ENCODE measurements at regions not wholly inside any gene's neighbourhood (a gene's known extent, or its start where the extent isn't known, plus 50 kb on each side); places are given as distances from the start of the nearest gene placed in this dataset.

GRCh38 chr10:44647473-44647872 lies 262.6 kb upstream of the CXCL12 start:
- H3K4me1 ChIP-seq = no peaks in the 10 kb centered on the region
- 75% methylated on average over 1 of the region's 2 CpGs; no CpG with 5 or more reads in 1 of the 2 donors for WGBS, 2 donors
- no peaks in the 10 kb centered on the region for H3K9me3 ChIP-seq
- TF ChIP-seq POLR2A (IDR thresholded peaks at IDR 0.05) (no peak), CTCF (IDR thresholded peaks at IDR 0.05) (no peak)
- H3K27ac ChIP-seq = no peak overlapping the region
- H3K36me3 ChIP-seq = no peaks in the 10 kb centered on the region
- DNase-seq = no peak
- H3K4me3 ChIP-seq = no peak overlapping the region
- no peaks in the 10 kb centered on the region for H3K27me3 ChIP-seq
- intact Hi-C loops (cut with DNase I) = no loop called here

- 47 to 60% methylated on average over 8 to 10 of the region's 10 CpGs for WGBS, 2 donors
- Histone ChIP-seq H3K4me1 (no peaks in the 10 kb centered on the region), H3K27me3 (no peaks in the 10 kb centered on the region), H3K27ac (no peak overlapping the region), H3K4me3 (no peak overlapping the region), H3K9me3 (no peaks in the 10 kb centered on the region), H3K36me3 (no peaks in the 10 kb centered on the region)
- intact Hi-C loops (cut with DNase I) = no loop called here
- DNase-seq = no peak
- TF ChIP-seq CTCF (IDR thresholded peaks at IDR 0.05) (no peak), POLR2A (IDR thresholded peaks at IDR 0.05) (no peak)
Measured at GRCh38 chr10:44647877-44648542, 263.1 kb upstream of the CXCL12 start.

GRCh38 chr10:44650691-44651661 lies 260.2 kb upstream of the TMEM72 start:
- Histone ChIP-seq H3K27ac (no peak overlapping the region), H3K4me3 (no peak overlapping the region), H3K4me1 (no peaks in the 10 kb centered on the region), H3K9me3 (no peaks in the 10 kb centered on the region), H3K36me3 (no peaks in the 10 kb centered on the region), H3K27me3 (no peaks in the 10 kb centered on the region)
- intact Hi-C loops (cut with DNase I) = no loop called here
- WGBS, 2 donors = 44 to 47% methylated on average over 7 of the region's 7 CpGs
- TF ChIP-seq CTCF (IDR thresholded peaks at IDR 0.05) (no peak), POLR2A (IDR thresholded peaks at IDR 0.05) (no peak)
- DNase-seq = no peak

GRCh38 chr10:44651834-44652233 lies 259.3 kb upstream of the TMEM72 start:
- H3K27me3 ChIP-seq = no peaks in the 10 kb centered on the region
- no peak overlapping the region for H3K4me3 ChIP-seq
- WGBS, 2 donors = 73 to 92% methylated on average over 4 of the region's 4 CpGs
- no peaks in the 10 kb centered on the region for H3K9me3 ChIP-seq
- no peaks in the 10 kb centered on the region for H3K4me1 ChIP-seq
- no peak for DNase-seq
- H3K27ac ChIP-seq = no peak overlapping the region
- no peaks in the 10 kb centered on the region for H3K36me3 ChIP-seq
- TF ChIP-seq CTCF (IDR thresholded peaks at IDR 0.05) = no peak
- no peak for TF ChIP-seq POLR2A (IDR thresholded peaks at IDR 0.05)
- intact Hi-C loops (cut with DNase I) = no loop called here

- intact Hi-C loops (cut with DNase I) = no loop called here
- no peak for DNase-seq
- Histone ChIP-seq H3K9me3 (no peaks in the 10 kb centered on the region), H3K4me1 (no peaks in the 10 kb centered on the region), H3K27ac (no peak overlapping the region), H3K36me3 (no peaks in the 10 kb centered on the region), H3K4me3 (no peak overlapping the region), H3K27me3 (no peaks in the 10 kb centered on the region)
- 51 to 65% methylated on average over 3 of the region's 3 CpGs for WGBS, 2 donors
- TF ChIP-seq CTCF (IDR thresholded peaks at IDR 0.05) = no peak
- no peak for TF ChIP-seq POLR2A (IDR thresholded peaks at IDR 0.05)
Measured at GRCh38 chr10:44659320-44659719, 251.8 kb upstream of the TMEM72 start.

All from esophagus squamous epithelium (tissue), 5 donors.